ENCODE measurements at regions not wholly inside any gene's neighbourhood (a gene's known extent, or its start where the extent isn't known, plus 50 kb on each side); places are given as distances from the start of the nearest gene placed in this dataset.

- TF ChIP-seq CTCF (IDR thresholded peaks at IDR 0.05; ENCODE audit: low read depth, low read length) = no peak
- DNase-seq (ENCODE audit: low read depth, low spot score) = no peak
- H3K9me3 ChIP-seq (ENCODE audit: control insufficient read depth, insufficient read depth, low read length) = no peaks in the 10 kb centered on the region; the same call in 1 of the 2 replicates
- H3K27me3 ChIP-seq (ENCODE audit: control insufficient read depth, insufficient read depth, low read length) = no peaks in the 10 kb centered on the region
- H3K4me3 ChIP-seq (ENCODE audit: low read depth, low read length) = no peak overlapping the region
- ChIA-PET POLR2A (no interaction called here), CTCF (no interaction called here)
- H3K27ac ChIP-seq (ENCODE audit: low read depth, low read length) = no peak overlapping the region
Measured at GRCh38 chr4:18388039-18388438, 366.5 kb upstream of the LCORL start.

- no peak for DNase-seq (ENCODE audit: low read depth, low spot score)
- H3K27ac ChIP-seq (ENCODE audit: low read depth, low read length) = no peak overlapping the region
- H3K9me3 ChIP-seq (ENCODE audit: control insufficient read depth, insufficient read depth, low read length) = no peaks in the 10 kb centered on the region; the same call in 1 of the 2 replicates
- H3K27me3 ChIP-seq (ENCODE audit: control insufficient read depth, insufficient read depth, low read length) = no peaks in the 10 kb centered on the region
- POLR2A ChIA-PET = no interaction called here
- no peak for TF ChIP-seq CTCF (IDR thresholded peaks at IDR 0.05; ENCODE audit: low read depth, low read length)
- CTCF ChIA-PET = no interaction called here
- H3K4me3 ChIP-seq (ENCODE audit: low read depth, low read length) = no peak overlapping the region
Measured at GRCh38 chr4:18381186-18381585, 359.6 kb upstream of the LCORL start.

GRCh38 chr4:18369561-18369960 lies 348.0 kb upstream of the LCORL start:
- Histone ChIP-seq H3K27ac (ENCODE audit: low read depth, low read length) (no peak overlapping the region), H3K4me3 (ENCODE audit: low read depth, low read length) (no peak overlapping the region), H3K27me3 (ENCODE audit: control insufficient read depth, insufficient read depth, low read length) (no peaks in the 10 kb centered on the region), H3K9me3 (ENCODE audit: control insufficient read depth, insufficient read depth, low read length) (no peaks in the 10 kb centered on the region)
- no peak for DNase-seq (ENCODE audit: low read depth, low spot score)
- CTCF ChIA-PET = no interaction called here
- no peak for TF ChIP-seq CTCF (IDR thresholded peaks at IDR 0.05; ENCODE audit: low read depth, low read length)
- POLR2A ChIA-PET = no interaction called here

GRCh38 chr4:18366892-18367291 lies 345.3 kb upstream of the LCORL start:
- H3K9me3 ChIP-seq (ENCODE audit: control insufficient read depth, insufficient read depth, low read length) = no peaks in the 10 kb centered on the region
- DNase-seq (ENCODE audit: low read depth, low spot score) = no peak
- H3K4me3 ChIP-seq (ENCODE audit: low read depth, low read length) = no peak overlapping the region
- POLR2A ChIA-PET = no interaction called here
- no peak overlapping the region for H3K27ac ChIP-seq (ENCODE audit: low read depth, low read length)
- CTCF ChIA-PET = interaction anchor here (1.6 kb wide), 1 partner anchor 551 kb away, joined by 3 read pairs; no protein-coding TSS in a partner anchor
- no peaks in the 10 kb centered on the region for H3K27me3 ChIP-seq (ENCODE audit: control insufficient read depth, insufficient read depth, low read length)
- peak; percentile 42 for TF ChIP-seq CTCF (IDR thresholded peaks at IDR 0.05; ENCODE audit: low read depth, low read length)

GRCh38 chr4:18366136-18366535 lies 344.6 kb upstream of the LCORL start:
- Histone ChIP-seq H3K9me3 (ENCODE audit: control insufficient read depth, insufficient read depth, low read length) (no peaks in the 10 kb centered on the region), H3K27me3 (ENCODE audit: control insufficient read depth, insufficient read depth, low read length) (no peaks in the 10 kb centered on the region), H3K4me3 (ENCODE audit: low read depth, low read length) (no peak overlapping the region), H3K27ac (ENCODE audit: low read depth, low read length) (no peak overlapping the region)
- ChIA-PET CTCF (interaction anchor here (1.6 kb wide), 1 partner anchor 550 kb away, joined by 3 read pairs; no protein-coding TSS in a partner anchor), POLR2A (no interaction called here)
- TF ChIP-seq CTCF (IDR thresholded peaks at IDR 0.05; ENCODE audit: low read depth, low read length) = no peak
- no peak for DNase-seq (ENCODE audit: low read depth, low spot score)
